ENCODE measurements at regions not wholly inside any gene's neighbourhood (a gene's known extent, or its start where the extent isn't known, plus 50 kb on each side); places are given as distances from the start of the nearest gene placed in this dataset.

GRCh38 chr9:87237336-87237735 lies 260.3 kb upstream of the DAPK1 start:
- no peaks in the 10 kb centered on the region for H3K36me3 ChIP-seq
- no peaks in the 10 kb centered on the region for H3K9me3 ChIP-seq
- TF ChIP-seq CTCF (IDR thresholded peaks at IDR 0.05), result no peak
- H3K4me1 ChIP-seq, result peaks cover 0 to 4% (median 0%) of the 10 kb centered on the region in 9 donors
- intact Hi-C loops (cut with DNase I), result no loop called here
- no peak overlapping the region for H3K4me3 ChIP-seq
- ATAC-seq, result no peak
- WGBS, 2 donors, result 78 to 90% methylated on average over 4 of the region's 4 CpGs
- no peak overlapping the region for H3K27ac ChIP-seq
- H3K27me3 ChIP-seq, result no peaks in the 10 kb centered on the region
- no peak for DNase-seq

- intact Hi-C loops (cut with DNase I), result no loop called here
- no peak for TF ChIP-seq CTCF (IDR thresholded peaks at IDR 0.05)
- peaks cover 0 to 4% (median 0%) of the 10 kb centered on the region in 9 donors for H3K4me1 ChIP-seq
- no peak overlapping the region for H3K27ac ChIP-seq
- DNase-seq, result no peak
- H3K36me3 ChIP-seq, result no peaks in the 10 kb centered on the region
- H3K9me3 ChIP-seq, result no peaks in the 10 kb centered on the region
- no peak overlapping the region for H3K4me3 ChIP-seq
- no peaks in the 10 kb centered on the region for H3K27me3 ChIP-seq
- WGBS, 2 donors, result 81 to 83% methylated on average over 5 of the region's 5 CpGs
- ATAC-seq, result no peak
Measured at GRCh38 chr9:87238545-87238944, 259.1 kb upstream of the DAPK1 start.

GRCh38 chr9:87239312-87239711 lies 258.4 kb upstream of the DAPK1 start:
- intact Hi-C loops (cut with DNase I), result no loop called here
- Histone ChIP-seq H3K4me1 (no peaks in the 10 kb centered on the region), H3K27ac (no peak overlapping the region), H3K27me3 (no peaks in the 10 kb centered on the region), H3K9me3 (no peaks in the 10 kb centered on the region), H3K36me3 (no peaks in the 10 kb centered on the region), H3K4me3 (no peak overlapping the region)
- DNase-seq (no peak), ATAC-seq (no peak)
- 47 to 77% methylated on average over 1 of the region's 1 CpG for WGBS, 2 donors
- TF ChIP-seq CTCF (IDR thresholded peaks at IDR 0.05), result no peak

- H3K4me1 ChIP-seq, result no peaks in the 10 kb centered on the region
- H3K4me3 ChIP-seq, result no peak overlapping the region
- DNase-seq (no peak), ATAC-seq (no peak)
- peaks cover 0 to 7% (median 0%) of the 10 kb centered on the region in 7 donors for H3K27me3 ChIP-seq
- H3K36me3 ChIP-seq, result no peaks in the 10 kb centered on the region
- TF ChIP-seq CTCF (IDR thresholded peaks at IDR 0.05), result no peak
- WGBS, 2 donors, result 93 to 95% methylated on average over 2 of the region's 2 CpGs
- no peaks in the 10 kb centered on the region for H3K9me3 ChIP-seq
- H3K27ac ChIP-seq, result no peak overlapping the region
- intact Hi-C loops (cut with DNase I), result no loop called here
Measured at GRCh38 chr9:87243602-87244001, 254.1 kb upstream of the DAPK1 start.

- ATAC-seq (no peak), DNase-seq (no peak)
- intact Hi-C loops (cut with DNase I), result no loop called here
- Histone ChIP-seq H3K36me3 (no peaks in the 10 kb centered on the region), H3K9me3 (no peaks in the 10 kb centered on the region), H3K27me3 (peaks cover 0 to 13% (median 0%) of the 10 kb centered on the region in 7 donors), H3K4me3 (no peak overlapping the region), H3K4me1 (no peaks in the 10 kb centered on the region), H3K27ac (no peak overlapping the region)
- no peak for TF ChIP-seq CTCF (IDR thresholded peaks at IDR 0.05)
- WGBS, 2 donors, result 58 to 67% methylated on average over 4 of the region's 4 CpGs
Measured at GRCh38 chr9:87245271-87245670, 252.4 kb upstream of the DAPK1 start.
